IgD-negative memory B cell (primary cell): ENCODE measurements at regions not wholly inside any gene's neighbourhood (a gene's known extent, or its start where the extent isn't known, plus 50 kb on each side); places are given as distances from the start of the nearest gene placed in this dataset.
"Not testable (repeated sequence)": the region's sequence is repeated elsewhere in the genome, so short reads cannot be mapped to it uniquely, and the experiment has no call there.

Experiments
- H3K27ac Mint-ChIP-seq, 3 donors: one replicate each; pipeline ENCODE4 v1.8.0; 2020 to 2022; ENCODE audit warnings: mild to moderate bottlenecking in 3 of 3, mixed read lengths in 3 of 3, moderate library complexity in 1 of 3
- H3K27me3 Mint-ChIP-seq: one replicate; pipeline ENCODE4 v1.8.0; 2021; ENCODE audit warnings: mixed read lengths
- H3K36me3 Mint-ChIP-seq: one replicate; pipeline ENCODE4 v1.8.0; 2020; ENCODE audit warnings: mild to moderate bottlenecking, mixed read lengths
- H3K4me1 Mint-ChIP-seq, 3 donors: one replicate each; pipeline ENCODE4 v1.8.0; 2020 to 2022; ENCODE audit warnings: mixed read lengths in 3 of 3, mild to moderate bottlenecking in 1 of 3
- H3K4me3 Mint-ChIP-seq, 4 donors: one replicate each; pipeline ENCODE4 v1.8.0; 2020 to 2022; ENCODE audit warnings: mild to moderate bottlenecking in 4 of 4, mixed read lengths in 4 of 4, moderate library complexity in 3 of 4
- H3K9me3 Mint-ChIP-seq, 3 donors: one replicate each; pipeline ENCODE4 v1.8.0; 2020 to 2021; ENCODE audit warnings: mixed read lengths in 3 of 3, mild to moderate bottlenecking in 1 of 3

- Mint-ChIP-seq H3K4me3 (no peak overlapping the region), H3K9me3 (peaks cover 0 to 6% (median 2%) of the 10 kb centered on the region in 3 donors), H3K4me1 (no peaks in the 10 kb centered on the region), H3K27me3 (no peaks in the 10 kb centered on the region), H3K27ac (no peak overlapping the region), H3K36me3 (no peaks in the 10 kb centered on the region)
Measured at GRCh38 chr16:13660807-13661206, 259.1 kb upstream of the ERCC4 start.

- H3K27me3 Mint-ChIP-seq: no peaks in the 10 kb centered on the region
- H3K4me3 Mint-ChIP-seq: no peak overlapping the region
- peaks cover 3 to 7% (median 5%) of the 10 kb centered on the region in 3 donors for H3K9me3 Mint-ChIP-seq
- H3K27ac Mint-ChIP-seq: no peak overlapping the region
- H3K4me1 Mint-ChIP-seq: no peaks in the 10 kb centered on the region
- H3K36me3 Mint-ChIP-seq: no peaks in the 10 kb centered on the region
Measured at GRCh38 chr16:13665876-13666275, 254.1 kb upstream of the ERCC4 start.

GRCh38 chr16:13672196-13672595 is 247.8 kb upstream of the ERCC4 start:
- no peak overlapping the region for H3K27ac Mint-ChIP-seq
- peaks cover 3% of the 10 kb centered on the region for H3K27me3 Mint-ChIP-seq
- H3K4me1 Mint-ChIP-seq: no peaks in the 10 kb centered on the region
- H3K36me3 Mint-ChIP-seq: peaks cover 4% of the 10 kb centered on the region
- H3K4me3 Mint-ChIP-seq: no peak overlapping the region
- H3K9me3 Mint-ChIP-seq: peaks cover 4 to 19% (median 13%) of the 10 kb centered on the region in 3 donors

- peaks cover 5 to 8% (median 6%) of the 10 kb centered on the region in 3 donors for H3K9me3 Mint-ChIP-seq
- H3K4me3 Mint-ChIP-seq: no peak overlapping the region
- peaks cover 4% of the 10 kb centered on the region for H3K27me3 Mint-ChIP-seq
- no peak overlapping the region for H3K27ac Mint-ChIP-seq
- H3K36me3 Mint-ChIP-seq: peaks cover 6% of the 10 kb centered on the region
- H3K4me1 Mint-ChIP-seq: no peaks in the 10 kb centered on the region
Measured at GRCh38 chr16:13680021-13680889, 239.7 kb upstream of the ERCC4 start.

- peaks cover 0 to 6% (median 5%) of the 10 kb centered on the region in 3 donors for H3K9me3 Mint-ChIP-seq
- H3K4me1 Mint-ChIP-seq: no peaks in the 10 kb centered on the region
- peaks cover 2% of the 10 kb centered on the region for H3K27me3 Mint-ChIP-seq
- no peaks in the 10 kb centered on the region for H3K36me3 Mint-ChIP-seq
- no peak overlapping the region for H3K27ac Mint-ChIP-seq
- H3K4me3 Mint-ChIP-seq: no peak overlapping the region
Measured at GRCh38 chr16:13684819-13685563, 235.0 kb upstream of the ERCC4 start.

GRCh38 chr16:13696017-13696416 is 223.9 kb upstream of the ERCC4 start:
- Mint-ChIP-seq H3K27ac (no peak overlapping the region), H3K36me3 (no peaks in the 10 kb centered on the region), H3K4me3 (no peak overlapping the region), H3K27me3 (no peaks in the 10 kb centered on the region), H3K9me3 (peaks cover 10 to 47% (median 18%) of the 10 kb centered on the region in 3 donors), H3K4me1 (no peaks in the 10 kb centered on the region)

- Mint-ChIP-seq H3K4me3 (no peak overlapping the region), H3K27me3 (no peaks in the 10 kb centered on the region), H3K9me3 (peaks cover 8 to 43% (median 18%) of the 10 kb centered on the region in 3 donors), H3K27ac (no peak overlapping the region), H3K4me1 (no peaks in the 10 kb centered on the region), H3K36me3 (no peaks in the 10 kb centered on the region)
Measured at GRCh38 chr16:13697013-13697412, 222.9 kb upstream of the ERCC4 start.

- peaks cover 7 to 37% (median 16%) of the 10 kb centered on the region in 3 donors for H3K9me3 Mint-ChIP-seq
- no peaks in the 10 kb centered on the region for H3K27me3 Mint-ChIP-seq
- no peak overlapping the region for H3K4me3 Mint-ChIP-seq
- no peaks in the 10 kb centered on the region for H3K36me3 Mint-ChIP-seq
- no peak overlapping the region for H3K27ac Mint-ChIP-seq
- no peaks in the 10 kb centered on the region for H3K4me1 Mint-ChIP-seq
Measured at GRCh38 chr16:13697568-13697967, 222.4 kb upstream of the ERCC4 start.

- no peaks in the 10 kb centered on the region for H3K27me3 Mint-ChIP-seq
- no peaks in the 10 kb centered on the region for H3K4me1 Mint-ChIP-seq
- H3K4me3 Mint-ChIP-seq: no peak overlapping the region
- H3K9me3 Mint-ChIP-seq: peaks cover 13 to 24% (median 15%) of the 10 kb centered on the region in 3 donors
- no peak overlapping the region for H3K27ac Mint-ChIP-seq
- H3K36me3 Mint-ChIP-seq: no peaks in the 10 kb centered on the region
Measured at GRCh38 chr16:13702614-13703013, 217.3 kb upstream of the ERCC4 start.

GRCh38 chr16:13708347-13709120 is 211.4 kb upstream of the ERCC4 start:
- Mint-ChIP-seq H3K27me3 (no peaks in the 10 kb centered on the region), H3K4me3 (no peak overlapping the region), H3K4me1 (no peaks in the 10 kb centered on the region), H3K27ac (no peak overlapping the region), H3K9me3 (peaks cover 10 to 25% (median 22%) of the 10 kb centered on the region in 3 donors), H3K36me3 (no peaks in the 10 kb centered on the region)

- Mint-ChIP-seq H3K27me3 (no peaks in the 10 kb centered on the region), H3K36me3 (no peaks in the 10 kb centered on the region), H3K9me3 (peaks cover 0 to 13% (median 2%) of the 10 kb centered on the region in 3 donors), H3K4me3 (no peak overlapping the region), H3K27ac (no peak overlapping the region), H3K4me1 (no peaks in the 10 kb centered on the region)
Measured at GRCh38 chr16:13718748-13719147, 201.2 kb upstream of the ERCC4 start.

- Mint-ChIP-seq H3K9me3 (peaks cover 5 to 19% (median 9%) of the 10 kb centered on the region in 3 donors), H3K27me3 (peaks cover 2% of the 10 kb centered on the region), H3K4me1 (no peaks in the 10 kb centered on the region), H3K4me3 (no peak overlapping the region), H3K27ac (no peak overlapping the region), H3K36me3 (no peaks in the 10 kb centered on the region)
Measured at GRCh38 chr16:13727943-13728342, 192.0 kb upstream of the ERCC4 start.

GRCh38 chr16:13733561-13733960 is 186.4 kb upstream of the ERCC4 start:
- Mint-ChIP-seq H3K27me3 (peaks cover 2% of the 10 kb centered on the region), H3K36me3 (no peaks in the 10 kb centered on the region), H3K4me1 (no peaks in the 10 kb centered on the region), H3K4me3 (no peak overlapping the region), H3K9me3 (peaks cover 0 to 3% (median 2%) of the 10 kb centered on the region in 3 donors), H3K27ac (no peak overlapping the region)

GRCh38 chr16:13739621-13740373 is 180.2 kb upstream of the ERCC4 start:
- H3K9me3 Mint-ChIP-seq, H3K27ac Mint-ChIP-seq, H3K36me3 Mint-ChIP-seq, H3K4me1 Mint-ChIP-seq, H3K27me3 Mint-ChIP-seq, H3K4me3 Mint-ChIP-seq: not testable (repeated sequence)
